NT2/D1 (cell line): ENCODE measurements at regions not wholly inside any gene's neighbourhood (a gene's known extent, or its start where the extent isn't known, plus 50 kb on each side); places are given as distances from the start of the nearest gene placed in this dataset.

Experiments used
- SUZ12 ChIP-seq: IDR thresholded peaks from 2 replicates; pipeline ENCODE4 v1.6.1; 2011; ENCODE audit not compliant: insufficient read length, insufficient read depth; ENCODE audit errors: extremely low read depth
- YY1 ChIP-seq: IDR thresholded peaks from 2 replicates; pipeline ENCODE4 v1.6.1; 2011; ENCODE audit not compliant: insufficient read length, insufficient read depth
- ZNF274 ChIP-seq: IDR thresholded peaks from 2 replicates; pipeline ENCODE4 v1.6.1; 2011; ENCODE audit warnings: mild to moderate bottlenecking, low read depth, low read length

DNA sequence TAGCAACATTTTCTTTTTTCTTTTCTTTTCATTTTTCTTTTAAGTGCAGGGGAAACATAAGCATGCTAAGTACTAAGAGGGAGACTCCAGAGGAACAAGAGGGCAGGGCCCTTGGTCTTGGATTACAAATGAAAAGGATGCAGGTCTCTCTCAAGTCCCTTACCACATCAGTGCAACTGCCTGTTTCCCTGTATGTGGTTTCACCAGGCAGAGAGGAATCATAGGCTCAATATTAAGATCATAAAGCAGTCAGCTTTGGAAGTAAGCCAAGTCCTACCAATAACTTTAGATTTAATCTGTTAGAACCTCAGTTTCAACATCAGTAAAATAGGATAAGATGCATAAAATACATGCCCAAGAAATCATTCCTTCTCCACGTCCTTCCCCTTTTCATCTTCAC lies 422.7 kb upstream of the PAPPA start:
- TF ChIP-seq YY1 (no peak), SUZ12 (no peak), ZNF274 (no peak)
